ENCODE measurements at regions not wholly inside any gene's neighbourhood (a gene's known extent, or its start where the extent isn't known, plus 50 kb on each side); places are given as distances from the start of the nearest gene placed in this dataset.

- no TSS peak for BruUV-seq (replicated peaks)
- intact Hi-C loops (cut with micrococcal nuclease) (no loop called here), in situ Hi-C loops (cut with MboI; ENCODE audit: low sequenced_read_pairs) (no loop called here), dilution Hi-C loops (cut with HindIII; ENCODE audit: low sequenced_read_pairs, unreplicated experiment) (no loop called here)
- no peak overlapping the region for H2AK9ac ChIP-seq (replicated peaks; ENCODE audit: low read depth, low read length, poor library complexity)
- H2AFZ ChIP-seq (replicated peaks; ENCODE audit: low read length, poor library complexity): no peak overlapping the region
- no peak overlapping the region for H4K91ac ChIP-seq (ENCODE audit: insufficient read depth, low read depth, low read length)
- H3K9ac ChIP-seq (ENCODE audit: low read depth, low read length): no peak overlapping the region
- no peak overlapping the region for H3K56ac ChIP-seq (ENCODE audit: extremely low read depth, insufficient read depth, low read length)
- ChIA-PET POLR2A (ENCODE audit: unreplicated experiment) (no interaction called here), CTCF (no interaction called here)
- no peak overlapping the region for H4K8ac ChIP-seq (ENCODE audit: low read depth in 2 of 2, low read length in 2 of 2)
- no peak overlapping the region for H2BK120ac ChIP-seq (ENCODE audit: low read depth, low read length)
- no peak overlapping the region for H3K4ac ChIP-seq (ENCODE audit: low read depth, low read length)
- TF ChIP-seq FOS (IDR thresholded peaks at IDR 0.05; ENCODE audit: low read depth, low read length) (no peak), SMC3 (IDR thresholded peaks at IDR 0.05; ENCODE audit: low read depth, low read length) (no peak), RCOR1 (IDR thresholded peaks at IDR 0.05; ENCODE audit: insufficient replicate concordance, low read length) (no peak), CEBPB (IDR thresholded peaks at IDR 0.05; ENCODE audit: low read depth, low read length) (no peak), MAFK (IDR thresholded peaks at IDR 0.05; ENCODE audit: low read depth, low read length) (no peak), BHLHE40 (IDR thresholded peaks at IDR 0.05; ENCODE audit: low read depth, low read length) (no peak), RFX5 (IDR thresholded peaks at IDR 0.05; ENCODE audit: low read depth, low read length) (no peak), CHD1 (IDR thresholded peaks at IDR 0.05; ENCODE audit: low read depth, low read length) (no peak), RAD21 (IDR thresholded peaks at IDR 0.05; ENCODE audit: low read length) (no peak), MXI1 (IDR thresholded peaks at IDR 0.05; ENCODE audit: borderline replicate concordance, low read depth, low read length) (no peak), NFE2L2 (IDR thresholded peaks at IDR 0.05; ENCODE audit: low read depth, low read length) (no peak), POLR2A (IDR thresholded peaks at IDR 0.05; ENCODE audit: low read depth, low read length) (no peak)
- TF ChIP-seq, protein P1, sequence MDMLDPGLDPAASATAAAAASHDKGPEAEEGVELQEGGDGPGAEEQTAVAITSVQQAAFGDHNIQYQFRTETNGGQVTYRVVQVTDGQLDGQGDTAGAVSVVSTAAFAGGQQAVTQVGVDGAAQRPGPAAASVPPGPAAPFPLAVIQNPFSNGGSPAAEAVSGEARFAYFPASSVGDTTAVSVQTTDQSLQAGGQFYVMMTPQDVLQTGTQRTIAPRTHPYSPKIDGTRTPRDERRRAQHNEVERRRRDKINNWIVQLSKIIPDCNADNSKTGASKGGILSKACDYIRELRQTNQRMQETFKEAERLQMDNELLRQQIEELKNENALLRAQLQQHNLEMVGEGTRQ (IDR thresholded peaks at IDR 0.05; ENCODE audit: low read depth, low read length): no peak
- TF ChIP-seq, protein P2, sequence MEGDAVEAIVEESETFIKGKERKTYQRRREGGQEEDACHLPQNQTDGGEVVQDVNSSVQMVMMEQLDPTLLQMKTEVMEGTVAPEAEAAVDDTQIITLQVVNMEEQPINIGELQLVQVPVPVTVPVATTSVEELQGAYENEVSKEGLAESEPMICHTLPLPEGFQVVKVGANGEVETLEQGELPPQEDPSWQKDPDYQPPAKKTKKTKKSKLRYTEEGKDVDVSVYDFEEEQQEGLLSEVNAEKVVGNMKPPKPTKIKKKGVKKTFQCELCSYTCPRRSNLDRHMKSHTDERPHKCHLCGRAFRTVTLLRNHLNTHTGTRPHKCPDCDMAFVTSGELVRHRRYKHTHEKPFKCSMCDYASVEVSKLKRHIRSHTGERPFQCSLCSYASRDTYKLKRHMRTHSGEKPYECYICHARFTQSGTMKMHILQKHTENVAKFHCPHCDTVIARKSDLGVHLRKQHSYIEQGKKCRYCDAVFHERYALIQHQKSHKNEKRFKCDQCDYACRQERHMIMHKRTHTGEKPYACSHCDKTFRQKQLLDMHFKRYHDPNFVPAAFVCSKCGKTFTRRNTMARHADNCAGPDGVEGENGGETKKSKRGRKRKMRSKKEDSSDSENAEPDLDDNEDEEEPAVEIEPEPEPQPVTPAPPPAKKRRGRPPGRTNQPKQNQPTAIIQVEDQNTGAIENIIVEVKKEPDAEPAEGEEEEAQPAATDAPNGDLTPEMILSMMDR (conservative IDR thresholded peaks at IDR 0.05; ENCODE audit: low read depth, low read length): no peak
- TF ChIP-seq, protein P3, sequence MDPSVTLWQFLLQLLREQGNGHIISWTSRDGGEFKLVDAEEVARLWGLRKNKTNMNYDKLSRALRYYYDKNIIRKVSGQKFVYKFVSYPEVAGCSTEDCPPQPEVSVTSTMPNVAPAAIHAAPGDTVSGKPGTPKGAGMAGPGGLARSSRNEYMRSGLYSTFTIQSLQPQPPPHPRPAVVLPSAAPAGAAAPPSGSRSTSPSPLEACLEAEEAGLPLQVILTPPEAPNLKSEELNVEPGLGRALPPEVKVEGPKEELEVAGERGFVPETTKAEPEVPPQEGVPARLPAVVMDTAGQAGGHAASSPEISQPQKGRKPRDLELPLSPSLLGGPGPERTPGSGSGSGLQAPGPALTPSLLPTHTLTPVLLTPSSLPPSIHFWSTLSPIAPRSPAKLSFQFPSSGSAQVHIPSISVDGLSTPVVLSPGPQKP (IDR thresholded peaks at IDR 0.05; ENCODE audit: borderline replicate concordance, low read depth, low read length): no peak
- H3K27me3 ChIP-seq (ENCODE audit: control insufficient read depth, insufficient read depth, low read length): no peaks in the 10 kb centered on the region
- no peak overlapping the region for H3K14ac ChIP-seq (replicated peaks; ENCODE audit: low read depth, low read length)
- H3K18ac ChIP-seq (ENCODE audit: low read depth, low read length): no peak overlapping the region
- no peaks in the 10 kb centered on the region for H3K79me1 ChIP-seq (ENCODE audit: low read depth in 1 of 2, low read length in 2 of 2)
- H3K4me2 ChIP-seq (ENCODE audit: low read depth, low read length): no peak overlapping the region
- no peaks in the 10 kb centered on the region for H3K9me3 ChIP-seq (ENCODE audit: control insufficient read depth, insufficient read depth, low read length)
- no peak overlapping the region for H3K27ac ChIP-seq (ENCODE audit: insufficient read depth, low read length)
- H3K4me3 ChIP-seq (ENCODE audit: insufficient read depth, low read depth, low read length): no peak overlapping the region
- no peak overlapping the region for H2BK5ac ChIP-seq (ENCODE audit: low read depth, low read length, poor library complexity, severe bottlenecking)
- H3K4me1 ChIP-seq (ENCODE audit: control insufficient read depth, insufficient read depth, low read length): no peaks in the 10 kb centered on the region
- ATAC-seq (ENCODE audit: low read depth): no peak
- no peak overlapping the region for H4K5ac ChIP-seq (ENCODE audit: low read depth, low read length)
- no peak overlapping the region for H2AK5ac ChIP-seq (ENCODE audit: low read depth, low read length)
- no peak overlapping the region for H3K23ac ChIP-seq (ENCODE audit: low read depth, low read length)
- H2BK20ac ChIP-seq (ENCODE audit: low read depth, low read length): no peak overlapping the region
- H3K9me1 ChIP-seq (ENCODE audit: insufficient read depth, low read length): no peaks in the 10 kb centered on the region
- H2BK15ac ChIP-seq (ENCODE audit: low read depth, low read length): no peak overlapping the region
- DNase-seq: no peak
- WGBS, 2 experiments (ENCODE audit: extremely low coverage in 2 of 2, insufficient read length in 1 of 2): no CpG with 5 or more reads among the region's 1 CpG
- no peaks in the 10 kb centered on the region for H3K36me3 ChIP-seq (ENCODE audit: control insufficient read depth, insufficient read depth, low read length)
- H4K20me1 ChIP-seq (ENCODE audit: insufficient read depth, low read length): no peaks in the 10 kb centered on the region
Observed at GRCh38 chr11:104549019-104549418, 349.2 kb downstream of the CASP12 start.

All from IMR-90 (cell line).